HepG2 (cell line): ENCODE measurements at regions not wholly inside any gene's neighbourhood (a gene's known extent, or its start where the extent isn't known, plus 50 kb on each side); places are given as distances from the start of the nearest gene placed in this dataset.

Experiments
- ATAC-seq: fragments of 200-7000 bp; cut with Tn5 transposase; 3 replicates; pipeline ENCODE4 v1.9.1; 2020; ENCODE audit warnings: mild to moderate bottlenecking, moderate library complexity
- BruUV-seq: library from RNA; stranded (reverse); fragments of 400-500 nt; replicated peaks from 2 replicates; lab custom pipeline; 2021; lab: Mats Ljungman, UMichigan
- CTCF ChIA-PET: fragments of 300-600 bp; formaldehyde crosslinking; extraction: SDS; loops from one replicate; lab custom pipeline; 2021; ENCODE audit warnings: low total read pairs, inconsistent platforms, low intra/inter-chr PET ratio; lab: Yijun Ruan, JAX
- POLR2A ChIA-PET: fragments of 350-600 bp; sonication (Branson Sonifier 250); formaldehyde crosslinking; loops from one replicate; lab custom pipeline; 2020; ENCODE audit warnings: antibody characterized with exemption, inconsistent platforms; lab: Yijun Ruan, JAX
- DNase-seq: peaks from one replicate; pipeline ENCODE4 v3.0.0-alpha.2; 2015; ENCODE audit warnings: low spot score
- FAIRE-seq: peaks from 3 replicates; lab custom pipeline; 2011; peaks lifted over from hg19 to GRCh38; lab: Jason Lieb, UNC
- H2AFZ ChIP-seq: one replicate; pipeline ENCODE4 v1.6.1; 2011; ENCODE audit warnings: low read length, inconsistent platforms
- H3K27ac ChIP-seq: fragments of 300-600 bp; 3 replicates; pipeline ENCODE4 v1.8.0; 2011; ENCODE audit warnings: mixed run types, mild to moderate bottlenecking, mixed read lengths, low read length, inconsistent platforms; ENCODE audit not compliant: insufficient read depth; ENCODE audit errors: extremely low read length
- H3K27me3 ChIP-seq, 2 experiments: fragments of 200-600 bp in 1 of 2; 2 replicates in 1 of 2; 3 replicates in 1 of 2; pipeline versions ENCODE4 v1.6.0 to v1.8.0; 2011; ENCODE audit warnings: low read length in 2 of 2, mild to moderate bottlenecking in 2 of 2, moderate library complexity in 2 of 2, inconsistent platforms in 1 of 2; ENCODE audit not compliant: insufficient read depth in 2 of 2, control insufficient read depth in 1 of 2
- H3K36me3 ChIP-seq, 2 experiments: fragments of 200-600 bp in 1 of 2; replicated peaks in 1 of 2; 2 replicates in 1 of 2; 3 replicates in 1 of 2; pipeline versions ENCODE4 v1.5.1 to v1.8.0; 2011; ENCODE audit warnings: low read length in 2 of 2, inconsistent platforms in 1 of 2; ENCODE audit not compliant: insufficient read depth in 2 of 2, control insufficient read depth in 1 of 2
- H3K4me1 ChIP-seq: 2 replicates; pipeline ENCODE4 v1.5.1; 2012; ENCODE audit warnings: low read length, inconsistent platforms; ENCODE audit not compliant: insufficient read depth
- H3K4me2 ChIP-seq: 2 replicates; pipeline ENCODE4 v1.6.0; 2011; ENCODE audit warnings: low read depth, low read length, inconsistent platforms
- H3K4me3 ChIP-seq, 3 experiments: fragments of 200-600 bp in 1 of 3; sonication (generic), shearing (Covaris generic) in 1 of 3; replicated peaks in 1 of 3; 2 replicates each; pipeline ENCODE4 v1.5.1; 2011 to 2016; ENCODE audit warnings: low read length in 3 of 3, inconsistent platforms in 2 of 3, low read depth in 2 of 3, mild to moderate bottlenecking in 2 of 3, control low read depth in 1 of 3, mixed read lengths in 1 of 3; ENCODE audit not compliant: insufficient read depth in 1 of 3
- H3K79me2 ChIP-seq: one replicate; pipeline ENCODE4 v1.6.1; 2011; ENCODE audit warnings: low read length, inconsistent platforms; ENCODE audit not compliant: insufficient read depth
- H3K9ac ChIP-seq: 2 replicates; pipeline ENCODE4 v1.6.0; 2011; ENCODE audit warnings: mild to moderate bottlenecking, low read depth, low read length, inconsistent platforms; ENCODE audit not compliant: insufficient read depth
- H3K9me3 ChIP-seq: 2 replicates; pipeline ENCODE4 v1.5.1; 2012; ENCODE audit warnings: mild to moderate bottlenecking, low read length
- H4K20me1 ChIP-seq: 2 replicates; pipeline ENCODE4 v1.6.0; 2011; ENCODE audit warnings: inconsistent platforms, mild to moderate bottlenecking, low read length, moderate library complexity; ENCODE audit not compliant: insufficient read depth
- AGO2 ChIP-seq: fragments of 200-400 bp; formaldehyde crosslinking; optimal IDR thresholded peaks from 2 replicates; pipeline ENCODE3; 2017; ENCODE audit warnings: mild to moderate bottlenecking, low read depth, low read length, moderate library complexity
- FOXJ3 ChIP-seq: sonication (generic); formaldehyde crosslinking; IDR thresholded peaks from 2 replicates; pipeline ENCODE4 v1.4.0; 2020; ENCODE audit warnings: missing genetic modification reagents, mild to moderate bottlenecking, borderline replicate concordance
- HNRNPH1 ChIP-seq: fragments of 200-400 bp; formaldehyde crosslinking; optimal IDR thresholded peaks from 2 replicates; pipeline ENCODE3; 2017; ENCODE audit warnings: mild to moderate bottlenecking, low read depth, low read length
- NFE2L1 ChIP-seq: sonication (generic); formaldehyde crosslinking; IDR thresholded peaks from 2 replicates; pipeline ENCODE4 v1.4.0; 2020; ENCODE audit warnings: missing genetic modification reagents, mild to moderate bottlenecking, borderline replicate concordance
- NR2F1 ChIP-seq, 2 experiments: fragments of 450-650 bp in 1 of 2; formaldehyde crosslinking in 1 of 2; IDR thresholded peaks; 2 replicates each; pipeline versions ENCODE4 v1.5.0 to v1.6.1; 2016 to 2020; ENCODE audit warnings: mild to moderate bottlenecking in 1 of 2, missing compliant biosample characterization in 1 of 2, missing genetic modification reagents in 1 of 2, moderate library complexity in 1 of 2
- PCBP1 ChIP-seq: fragments of 200-400 bp; formaldehyde crosslinking; IDR thresholded peaks from 2 replicates; pipeline ENCODE4 v1.6.1; 2017; ENCODE audit warnings: mild to moderate bottlenecking, low read depth, low read length, borderline replicate concordance
- PHF5A ChIP-seq: IDR thresholded peaks from one replicate; pipeline ENCODE4 v1.6.1; 2018; ENCODE audit warnings: low read depth, missing genetic modification reagents; ENCODE audit not compliant: unreplicated experiment
- ZNF326 ChIP-seq: sonication (generic); formaldehyde crosslinking; IDR thresholded peaks from 2 replicates; pipeline ENCODE4 v1.4.0; 2020; ENCODE audit warnings: missing genetic modification reagents, borderline replicate concordance
- ZNF564 ChIP-seq: sonication (generic); formaldehyde crosslinking; IDR thresholded peaks from 2 replicates; pipeline ENCODE4 v1.8.1; 2023; ENCODE audit warnings: mild to moderate bottlenecking, missing genetic modification reagents
- ZNF773 ChIP-seq: sonication (generic); formaldehyde crosslinking; IDR thresholded peaks from 2 replicates; pipeline ENCODE4 v1.4.0; 2020; ENCODE audit warnings: missing genetic modification reagents, borderline replicate concordance
- WGBS: methylation state at CpG from one replicate; pipeline ENCODE4 v1.1.6; 2017; ENCODE audit warnings: low lambda C conversion rate; 5-methylcytosine and 5-hydroxymethylcytosine counted together
- in situ Hi-C: cut with HindIII; loops from 2 replicates; pipeline ENCODE4 v1.10.0; 2017; ENCODE audit warnings: low pct_unique_long_range_greater_than_20kb; ENCODE audit not compliant: extremely low pct_ligation_motif_present
- intact Hi-C: fragments of 100-400 bp; cut with micrococcal nuclease; formaldehyde crosslinking; loops from one replicate; pipeline ENCODE4 v1.10.0; 2022; ENCODE audit not compliant: unreplicated experiment
- TF ChIP-seq, protein P1 (sequence below): fragments of 450-650 bp; IDR thresholded peaks from 2 replicates; pipeline ENCODE4 v1.6.1; 2017; ENCODE audit warnings: mild to moderate bottlenecking
- TF ChIP-seq, protein P2 (sequence below): sonication (generic); formaldehyde crosslinking; IDR thresholded peaks from 2 replicates; pipeline ENCODE4 v1.5.0; 2020; ENCODE audit warnings: mild to moderate bottlenecking, missing genetic modification reagents
- TF ChIP-seq, protein P3 (sequence below), 2 experiments: IDR thresholded peaks; 2 replicates each; pipeline ENCODE4 v1.6.1; 2011 to 2012; ENCODE audit warnings: low read length in 2 of 2, borderline replicate concordance in 1 of 2, low read depth in 1 of 2, mild to moderate bottlenecking in 1 of 2, moderate library complexity in 1 of 2
- TF ChIP-seq, protein P4 (sequence below): conservative IDR thresholded peaks from 2 replicates; pipeline ENCODE4 v1.6.1; 2018; ENCODE audit warnings: missing genetic modification reagents

DNA sequence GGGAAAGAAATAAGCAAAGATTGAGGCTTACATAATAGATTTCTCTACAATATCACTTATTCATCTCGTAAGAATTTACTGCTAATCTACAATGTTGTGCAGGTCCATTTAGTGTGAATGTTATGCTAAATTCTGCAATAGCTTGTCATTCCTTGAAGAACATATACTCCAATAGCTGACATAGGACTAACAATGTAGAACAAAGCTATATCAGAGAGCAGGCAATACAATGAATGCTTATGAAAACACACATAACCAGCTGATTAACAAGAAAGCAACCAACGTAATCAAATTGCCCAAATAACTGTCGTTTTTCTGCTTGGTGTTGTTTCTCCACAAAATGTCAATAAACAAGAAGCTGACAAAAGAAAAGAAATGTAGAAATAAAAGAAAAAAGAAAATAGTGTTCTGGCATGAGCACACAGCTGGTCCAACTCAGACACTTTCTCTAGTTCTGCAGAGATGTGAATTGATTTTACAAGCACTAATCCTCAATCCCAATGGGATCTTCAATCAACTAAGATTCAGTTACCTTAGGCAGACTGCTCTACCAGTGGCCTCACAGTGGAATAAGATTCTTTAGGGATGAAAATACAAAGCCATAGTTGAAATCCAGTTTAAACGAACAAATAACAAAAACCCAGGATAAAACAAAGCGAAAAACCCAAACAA is 1024.7 kb upstream of the PIK3C3 start:
- no peak overlapping the region for H3K4me2 ChIP-seq
- no TSS peak for BruUV-seq
- POLR2A ChIA-PET = no interaction called here
- FAIRE-seq = no peak
- 1% methylated on average over 5 of the region's 5 CpGs for WGBS
- no peaks in the 10 kb centered on the region for H3K36me3 ChIP-seq
- ATAC-seq = no peak
- H3K9me3 ChIP-seq = no peaks in the 10 kb centered on the region
- H3K27ac ChIP-seq = no peak overlapping the region
- H3K79me2 ChIP-seq = no peaks in the 10 kb centered on the region
- H3K4me3 ChIP-seq = no peak overlapping the region
- intact Hi-C loops = no loop called here
- DNase-seq = no peak
- no peaks in the 10 kb centered on the region for H4K20me1 ChIP-seq
- in situ Hi-C loops = loop anchor here (10.0 to 25.0 kb wide), 3 partner anchors 464 to 982 kb away; no protein-coding TSS in a partner anchor
- no peak overlapping the region for H3K9ac ChIP-seq
- no peaks in the 10 kb centered on the region for H3K4me1 ChIP-seq
- H3K27me3 ChIP-seq = no peaks in the 10 kb centered on the region
- CTCF ChIA-PET = no interaction called here
- no peak overlapping the region for H2AFZ ChIP-seq
- no peak for TF ChIP-seq PCBP1
- no peak for TF ChIP-seq HNRNPH1
- TF ChIP-seq, protein P1, sequence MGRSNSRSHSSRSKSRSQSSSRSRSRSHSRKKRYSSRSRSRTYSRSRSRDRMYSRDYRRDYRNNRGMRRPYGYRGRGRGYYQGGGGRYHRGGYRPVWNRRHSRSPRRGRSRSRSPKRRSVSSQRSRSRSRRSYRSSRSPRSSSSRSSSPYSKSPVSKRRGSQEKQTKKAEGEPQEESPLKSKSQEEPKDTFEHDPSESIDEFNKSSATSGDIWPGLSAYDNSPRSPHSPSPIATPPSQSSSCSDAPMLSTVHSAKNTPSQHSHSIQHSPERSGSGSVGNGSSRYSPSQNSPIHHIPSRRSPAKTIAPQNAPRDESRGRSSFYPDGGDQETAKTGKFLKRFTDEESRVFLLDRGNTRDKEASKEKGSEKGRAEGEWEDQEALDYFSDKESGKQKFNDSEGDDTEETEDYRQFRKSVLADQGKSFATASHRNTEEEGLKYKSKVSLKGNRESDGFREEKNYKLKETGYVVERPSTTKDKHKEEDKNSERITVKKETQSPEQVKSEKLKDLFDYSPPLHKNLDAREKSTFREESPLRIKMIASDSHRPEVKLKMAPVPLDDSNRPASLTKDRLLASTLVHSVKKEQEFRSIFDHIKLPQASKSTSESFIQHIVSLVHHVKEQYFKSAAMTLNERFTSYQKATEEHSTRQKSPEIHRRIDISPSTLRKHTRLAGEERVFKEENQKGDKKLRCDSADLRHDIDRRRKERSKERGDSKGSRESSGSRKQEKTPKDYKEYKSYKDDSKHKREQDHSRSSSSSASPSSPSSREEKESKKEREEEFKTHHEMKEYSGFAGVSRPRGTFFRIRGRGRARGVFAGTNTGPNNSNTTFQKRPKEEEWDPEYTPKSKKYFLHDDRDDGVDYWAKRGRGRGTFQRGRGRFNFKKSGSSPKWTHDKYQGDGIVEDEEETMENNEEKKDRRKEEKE = no peak
- TF ChIP-seq ZNF564 (CRISPR knock-in tag) = no peak
- TF ChIP-seq ZNF773 = no peak
- no peak for TF ChIP-seq NFE2L1 (CRISPR knock-in tag)
- no peak for TF ChIP-seq ZNF326 (CRISPR knock-in tag)
- no peak for TF ChIP-seq PHF5A (CRISPR knock-in tag)
- no peak for TF ChIP-seq FOXJ3
- no peak for TF ChIP-seq AGO2
- TF ChIP-seq, protein P2, sequence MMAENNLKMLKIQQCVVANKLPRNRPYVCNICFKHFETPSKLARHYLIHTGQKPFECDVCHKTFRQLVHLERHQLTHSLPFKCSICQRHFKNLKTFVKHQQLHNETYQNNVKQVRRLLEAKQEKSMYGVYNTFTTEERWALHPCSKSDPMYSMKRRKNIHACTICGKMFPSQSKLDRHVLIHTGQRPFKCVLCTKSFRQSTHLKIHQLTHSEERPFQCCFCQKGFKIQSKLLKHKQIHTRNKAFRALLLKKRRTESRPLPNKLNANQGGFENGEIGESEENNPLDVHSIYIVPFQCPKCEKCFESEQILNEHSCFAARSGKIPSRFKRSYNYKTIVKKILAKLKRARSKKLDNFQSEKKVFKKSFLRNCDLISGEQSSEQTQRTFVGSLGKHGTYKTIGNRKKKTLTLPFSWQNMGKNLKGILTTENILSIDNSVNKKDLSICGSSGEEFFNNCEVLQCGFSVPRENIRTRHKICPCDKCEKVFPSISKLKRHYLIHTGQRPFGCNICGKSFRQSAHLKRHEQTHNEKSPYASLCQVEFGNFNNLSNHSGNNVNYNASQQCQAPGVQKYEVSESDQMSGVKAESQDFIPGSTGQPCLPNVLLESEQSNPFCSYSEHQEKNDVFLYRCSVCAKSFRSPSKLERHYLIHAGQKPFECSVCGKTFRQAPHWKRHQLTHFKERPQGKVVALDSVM (CRISPR knock-in tag) = no peak
- TF ChIP-seq, protein P3, sequence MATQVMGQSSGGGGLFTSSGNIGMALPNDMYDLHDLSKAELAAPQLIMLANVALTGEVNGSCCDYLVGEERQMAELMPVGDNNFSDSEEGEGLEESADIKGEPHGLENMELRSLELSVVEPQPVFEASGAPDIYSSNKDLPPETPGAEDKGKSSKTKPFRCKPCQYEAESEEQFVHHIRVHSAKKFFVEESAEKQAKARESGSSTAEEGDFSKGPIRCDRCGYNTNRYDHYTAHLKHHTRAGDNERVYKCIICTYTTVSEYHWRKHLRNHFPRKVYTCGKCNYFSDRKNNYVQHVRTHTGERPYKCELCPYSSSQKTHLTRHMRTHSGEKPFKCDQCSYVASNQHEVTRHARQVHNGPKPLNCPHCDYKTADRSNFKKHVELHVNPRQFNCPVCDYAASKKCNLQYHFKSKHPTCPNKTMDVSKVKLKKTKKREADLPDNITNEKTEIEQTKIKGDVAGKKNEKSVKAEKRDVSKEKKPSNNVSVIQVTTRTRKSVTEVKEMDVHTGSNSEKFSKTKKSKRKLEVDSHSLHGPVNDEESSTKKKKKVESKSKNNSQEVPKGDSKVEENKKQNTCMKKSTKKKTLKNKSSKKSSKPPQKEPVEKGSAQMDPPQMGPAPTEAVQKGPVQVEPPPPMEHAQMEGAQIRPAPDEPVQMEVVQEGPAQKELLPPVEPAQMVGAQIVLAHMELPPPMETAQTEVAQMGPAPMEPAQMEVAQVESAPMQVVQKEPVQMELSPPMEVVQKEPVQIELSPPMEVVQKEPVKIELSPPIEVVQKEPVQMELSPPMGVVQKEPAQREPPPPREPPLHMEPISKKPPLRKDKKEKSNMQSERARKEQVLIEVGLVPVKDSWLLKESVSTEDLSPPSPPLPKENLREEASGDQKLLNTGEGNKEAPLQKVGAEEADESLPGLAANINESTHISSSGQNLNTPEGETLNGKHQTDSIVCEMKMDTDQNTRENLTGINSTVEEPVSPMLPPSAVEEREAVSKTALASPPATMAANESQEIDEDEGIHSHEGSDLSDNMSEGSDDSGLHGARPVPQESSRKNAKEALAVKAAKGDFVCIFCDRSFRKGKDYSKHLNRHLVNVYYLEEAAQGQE (IDR thresholded peaks at IDR 0.05; ENCODE audit: borderline replicate concordance in 1 of 2, low read depth in 1 of 2, low read length in 2 of 2) = no peak
- TF ChIP-seq, protein P4, sequence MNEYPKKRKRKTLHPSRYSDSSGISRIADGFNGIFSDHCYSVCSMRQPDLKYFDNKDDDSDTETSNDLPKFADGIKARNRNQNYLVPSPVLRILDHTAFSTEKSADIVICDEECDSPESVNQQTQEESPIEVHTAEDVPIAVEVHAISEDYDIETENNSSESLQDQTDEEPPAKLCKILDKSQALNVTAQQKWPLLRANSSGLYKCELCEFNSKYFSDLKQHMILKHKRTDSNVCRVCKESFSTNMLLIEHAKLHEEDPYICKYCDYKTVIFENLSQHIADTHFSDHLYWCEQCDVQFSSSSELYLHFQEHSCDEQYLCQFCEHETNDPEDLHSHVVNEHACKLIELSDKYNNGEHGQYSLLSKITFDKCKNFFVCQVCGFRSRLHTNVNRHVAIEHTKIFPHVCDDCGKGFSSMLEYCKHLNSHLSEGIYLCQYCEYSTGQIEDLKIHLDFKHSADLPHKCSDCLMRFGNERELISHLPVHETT (CRISPR knock-in tag) = no peak
- TF ChIP-seq NR2F1 (CRISPR knock-in tag; IDR thresholded peaks at IDR 0.05) = no peak
